H9 (cell line): ENCODE measurements at regions not wholly inside any gene's neighbourhood (a gene's known extent, or its start where the extent isn't known, plus 50 kb on each side); places are given as distances from the start of the nearest gene placed in this dataset.

Experiments
- DNase-seq: peaks from one replicate; pipeline ENCODE4 v3.0.0-alpha.2; 2017
- H2AFZ ChIP-seq: one replicate; pipeline ENCODE4 v1.6.1; 2013; ENCODE audit warnings: mild to moderate bottlenecking, low read length, control low read depth, moderate library complexity
- H2AK5ac ChIP-seq: 2 replicates; pipeline ENCODE4 v1.6.1; 2013; ENCODE audit warnings: low read length, control low read depth, mixed read lengths; ENCODE audit not compliant: insufficient read length
- H2BK120ac ChIP-seq: one replicate; pipeline ENCODE4 v1.6.1; 2013; ENCODE audit warnings: low read depth, mild to moderate bottlenecking, low read length, control low read depth, inconsistent platforms; ENCODE audit not compliant: poor library complexity, severe bottlenecking
- H2BK12ac ChIP-seq: 2 replicates; pipeline ENCODE4 v1.6.1; 2013; ENCODE audit warnings: low read length, control low read depth, mixed read lengths, low read depth; ENCODE audit not compliant: insufficient read length
- H2BK15ac ChIP-seq: 2 replicates; pipeline ENCODE4 v1.6.1; 2013; ENCODE audit warnings: low read depth, low read length, control low read depth
- H2BK20ac ChIP-seq: one replicate; pipeline ENCODE4 v1.6.1; 2013; ENCODE audit warnings: low read depth, mild to moderate bottlenecking, low read length, control low read depth, inconsistent platforms; ENCODE audit not compliant: poor library complexity, severe bottlenecking
- H2BK5ac ChIP-seq: 2 replicates; pipeline ENCODE4 v1.6.1; 2013; ENCODE audit warnings: low read length, control low read depth, mixed read lengths; ENCODE audit not compliant: insufficient read length
- H3K14ac ChIP-seq: 2 replicates; pipeline ENCODE4 v1.6.1; 2013; ENCODE audit warnings: low read length, control low read depth; ENCODE audit not compliant: insufficient read depth
- H3K18ac ChIP-seq: 2 replicates; pipeline ENCODE4 v1.6.1; 2013; ENCODE audit warnings: low read depth, mild to moderate bottlenecking, mixed read lengths, low read length, control low read depth; ENCODE audit not compliant: insufficient read length
- H3K23ac ChIP-seq: 2 replicates; pipeline ENCODE4 v1.6.1; 2013; ENCODE audit warnings: low read length, control low read depth, mixed read lengths, low read depth; ENCODE audit not compliant: insufficient read length
- H3K23me2 ChIP-seq: 2 replicates; pipeline ENCODE4 v1.6.1; 2013; ENCODE audit warnings: low read depth, mild to moderate bottlenecking, mixed read lengths, low read length, control low read depth; ENCODE audit not compliant: insufficient read length, poor library complexity, severe bottlenecking
- H3K27ac ChIP-seq: 2 replicates; pipeline ENCODE4 v1.5.1; 2013; ENCODE audit warnings: low read length, control low read depth, mixed read lengths, low read depth; ENCODE audit not compliant: insufficient read length
- H3K27me3 ChIP-seq: 2 replicates; pipeline ENCODE4 v1.6.1; 2013; ENCODE audit warnings: low read length, control low read depth, inconsistent platforms; ENCODE audit not compliant: insufficient read depth
- H3K4ac ChIP-seq: 2 replicates; pipeline ENCODE4 v1.6.1; 2013; ENCODE audit warnings: low read depth, mild to moderate bottlenecking, control low read depth, inconsistent platforms, low read length, moderate library complexity
- H3K4me1 ChIP-seq: 2 replicates; pipeline ENCODE4 v1.6.1; 2013; ENCODE audit warnings: low read length, control low read depth, inconsistent platforms; ENCODE audit not compliant: insufficient read depth
- H3K4me2 ChIP-seq: 2 replicates; pipeline ENCODE4 v1.6.1; 2013; ENCODE audit warnings: low read length, control low read depth, mixed read lengths; ENCODE audit not compliant: insufficient read length, insufficient read depth
- H3K56ac ChIP-seq: 2 replicates; pipeline ENCODE4 v1.6.1; 2013; ENCODE audit warnings: low read depth, mild to moderate bottlenecking, mixed read lengths, low read length, control low read depth; ENCODE audit not compliant: insufficient read length
- H3K79me1 ChIP-seq: 2 replicates; pipeline ENCODE4 v1.6.1; 2013; ENCODE audit warnings: low read depth, mild to moderate bottlenecking, moderate library complexity, low read length, control low read depth, inconsistent platforms; ENCODE audit not compliant: insufficient read depth, poor library complexity, severe bottlenecking
- H3K79me2 ChIP-seq: 2 replicates; pipeline ENCODE4 v1.6.1; 2013; ENCODE audit warnings: low read length, control low read depth, inconsistent platforms; ENCODE audit not compliant: insufficient read depth
- H3K9ac ChIP-seq: 2 replicates; pipeline ENCODE4 v1.6.1; 2013; ENCODE audit warnings: low read length, control low read depth, mixed read lengths; ENCODE audit not compliant: insufficient read length; ENCODE audit errors: extremely low read depth
- H3K9me3 ChIP-seq: one replicate; pipeline ENCODE4 v1.6.1; 2013; ENCODE audit warnings: low read depth, low read length, inconsistent platforms; ENCODE audit not compliant: control insufficient read depth
- H3T11ph ChIP-seq: one replicate; pipeline ENCODE4 v1.6.1; 2013; ENCODE audit warnings: mild to moderate bottlenecking, low read length, control low read depth, inconsistent platforms
- H4K20me1 ChIP-seq: one replicate; pipeline ENCODE4 v1.6.1; 2013; ENCODE audit not compliant: control insufficient read depth, insufficient read length, insufficient read depth
- H4K5ac ChIP-seq: 2 replicates; pipeline ENCODE4 v1.6.1; 2013; ENCODE audit warnings: low read depth, mild to moderate bottlenecking, mixed read lengths, low read length, control low read depth; ENCODE audit not compliant: insufficient read length
- H4K8ac ChIP-seq: replicated peaks from 2 replicates; pipeline ENCODE4 v1.6.1; 2013; ENCODE audit warnings: low read length, control low read depth, mixed read lengths, low read depth; ENCODE audit not compliant: insufficient read length
- H4K91ac ChIP-seq: 2 replicates; pipeline ENCODE4 v1.6.1; 2013; ENCODE audit warnings: low read depth, mild to moderate bottlenecking, moderate library complexity, mixed read lengths, low read length, control low read depth; ENCODE audit not compliant: insufficient read length
- H3K27ac Mint-ChIP-seq, 3 experiments: 2 replicates in 2 of 3; 3 replicates in 1 of 3; pipeline ENCODE4 v1.8.0; 2020 to 2021; ENCODE audit warnings: mixed read lengths in 3 of 3, mild to moderate bottlenecking in 1 of 3, moderate library complexity in 1 of 3
- H3K27me3 Mint-ChIP-seq: 2 replicates; pipeline ENCODE4 v1.8.0; 2021; ENCODE audit warnings: low read depth, mild to moderate bottlenecking, moderate library complexity, mixed read lengths
- H3K36me3 Mint-ChIP-seq, 3 experiments: 2 replicates in 2 of 3; 3 replicates in 1 of 3; pipeline ENCODE4 v1.8.0; 2020 to 2021; ENCODE audit warnings: low read depth in 3 of 3, mixed read lengths in 3 of 3; ENCODE audit not compliant: insufficient read depth in 1 of 3
- H3K4me1 Mint-ChIP-seq, 2 experiments: 2 replicates each; pipeline ENCODE4 v1.8.0; 2020; ENCODE audit warnings: mixed read lengths in 2 of 2
- H3K4me3 Mint-ChIP-seq, 2 experiments: 2 replicates in 1 of 2; 3 replicates in 1 of 2; pipeline ENCODE4 v1.8.0; 2020 to 2021; ENCODE audit warnings: mild to moderate bottlenecking in 2 of 2, mixed read lengths in 2 of 2, moderate library complexity in 1 of 2
- H3K9me3 Mint-ChIP-seq, 2 experiments: 2 replicates in 1 of 2; 3 replicates in 1 of 2; pipeline ENCODE4 v1.8.0; 2020; ENCODE audit warnings: mild to moderate bottlenecking in 2 of 2, mixed read lengths in 2 of 2, moderate library complexity in 1 of 2
- CTCF ChIP-seq: fragments of 200-600 bp; sonication (generic); conservative IDR thresholded peaks from 3 replicates; pipeline ENCODE4 v1.8.0; 2021; ENCODE audit warnings: antibody characterized with exemption, mild to moderate bottlenecking
- WGBS: extraction: QIAGEN DNeasy Blood & Tissue Kit; methylation state at CpG from one replicate; pipeline ENCODE4 v1.1.7; 2013; ENCODE audit warnings: missing lambda C conversion rate, low lambda C conversion rate, mixed read lengths; ENCODE audit not compliant: insufficient read length; ENCODE audit errors: extremely low coverage; 5-methylcytosine and 5-hydroxymethylcytosine counted together

GRCh38 chr4:128338634-128339355 is 51.2 kb upstream of the PGRMC2 start:
- peaks cover 9 to 11% of the 10 kb centered on the region in 2 experiments for H3K4me1 Mint-ChIP-seq
- Histone ChIP-seq H3K56ac (no peak overlapping the region), H4K20me1 (no peaks in the 10 kb centered on the region), H3K23me2 (no peaks in the 10 kb centered on the region), H4K8ac (no peak overlapping the region), H2AK5ac (no peak overlapping the region), H3K4me2 (no peak overlapping the region), H3K27ac (no peak overlapping the region), H2AFZ (no peak overlapping the region), H4K5ac (no peak overlapping the region), H3K14ac (no peak overlapping the region), H3K18ac (no peak overlapping the region), H3K79me1 (no peaks in the 10 kb centered on the region), H3K27me3 (no peaks in the 10 kb centered on the region), H2BK15ac (no peak overlapping the region), H2BK20ac (no peak overlapping the region), H2BK12ac (no peak overlapping the region), H2BK120ac (no peak overlapping the region), H3K4ac (no peak overlapping the region), H4K91ac (no peak overlapping the region), H2BK5ac (no peak overlapping the region), H3K9me3 (no peaks in the 10 kb centered on the region), H3K79me2 (no peaks in the 10 kb centered on the region), H3K23ac (no peak overlapping the region), H3K4me1 (no peaks in the 10 kb centered on the region), H3K9ac (no peak overlapping the region), H3T11ph (no peak overlapping the region)
- TF ChIP-seq CTCF, result no peak
- no peaks in the 10 kb centered on the region; a peak in 1 of 5 replicates for H3K9me3 Mint-ChIP-seq
- no peak overlapping the region for H3K4me3 Mint-ChIP-seq
- DNase-seq, result no peak
- H3K27me3 Mint-ChIP-seq, result no peaks in the 10 kb centered on the region
- WGBS, result no CpG with 5 or more reads among the region's 4 CpGs
- no peaks in the 10 kb centered on the region for H3K36me3 Mint-ChIP-seq
- no peak overlapping the region for H3K27ac Mint-ChIP-seq
